AG04450 (cell line): ENCODE measurements at regions not wholly inside any gene's neighbourhood (a gene's known extent, or its start where the extent isn't known, plus 50 kb on each side); places are given as distances from the start of the nearest gene placed in this dataset.

ENCODE experiments used
- CTCF ChIA-PET: fragments of 300-600, 350-600 bp; formaldehyde crosslinking; extraction: SDS; loops from one replicate; lab custom pipeline; 2022; ENCODE audit warnings: antibody characterized with exemption, inconsistent platforms; lab: Charles Lee
- POLR2A ChIA-PET: fragments of 350-600 bp; formaldehyde crosslinking; extraction: SDS; loops from one replicate; lab custom pipeline; 2021; ENCODE audit warnings: antibody characterized with exemption, inconsistent platforms; lab: Yijun Ruan, JAX
- DNase-seq: peaks from one replicate; pipeline ENCODE4 v3.0.0-alpha.2; 2011; ENCODE audit warnings: low read depth, low spot score
- H3K27ac ChIP-seq: one replicate; pipeline ENCODE4 v1.5.1; 2012; ENCODE audit warnings: low read depth, low read length, control low read depth
- H3K27me3 ChIP-seq: one replicate; pipeline ENCODE4 v1.6.0; 2012; ENCODE audit warnings: low read length; ENCODE audit not compliant: control insufficient read depth, insufficient read depth
- H3K4me3 ChIP-seq: 2 replicates; pipeline ENCODE4 v1.5.1; 2011; ENCODE audit warnings: mild to moderate bottlenecking, low read depth, low read length, control low read depth
- H3K9me3 ChIP-seq: 2 replicates; pipeline ENCODE4 v1.5.1; 2012; ENCODE audit warnings: low read length; ENCODE audit not compliant: control insufficient read depth, insufficient read depth
- TF ChIP-seq, protein P1 (sequence below): IDR thresholded peaks from 2 replicates; pipeline ENCODE4 v1.5.1; 2011; ENCODE audit warnings: low read depth, low read length, control low read depth, inconsistent platforms

DNA sequence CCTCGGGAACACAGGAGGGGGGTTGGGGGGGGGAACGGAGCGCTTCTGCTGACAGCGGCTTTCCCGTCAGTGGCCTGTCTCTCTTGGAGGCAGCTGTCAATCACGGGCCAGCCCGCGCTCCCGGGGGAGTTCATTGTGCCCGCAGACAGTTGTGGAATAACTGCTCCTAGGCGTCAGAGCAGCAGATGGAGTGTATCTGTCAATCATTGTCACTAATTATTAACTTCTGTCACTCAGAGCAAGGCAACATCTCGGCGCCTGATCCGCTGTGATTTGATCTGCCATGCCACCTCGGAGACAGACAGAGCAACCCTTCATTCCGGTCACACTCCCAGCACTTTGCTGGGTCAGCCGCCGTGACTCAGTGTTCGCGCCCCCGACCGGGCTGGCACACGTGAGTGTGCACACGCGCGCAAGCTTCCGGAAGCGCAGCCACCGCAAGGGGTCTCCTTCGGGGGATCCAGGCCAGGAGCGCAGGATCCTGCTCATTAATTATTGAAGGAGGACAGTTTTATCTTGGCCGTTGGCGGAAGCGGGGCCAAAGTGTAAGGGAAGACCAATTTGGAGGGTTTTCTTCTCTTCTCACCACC is 75.8 kb downstream of the RRAGC start:
- CTCF ChIA-PET: no interaction called here
- TF ChIP-seq, protein P1, sequence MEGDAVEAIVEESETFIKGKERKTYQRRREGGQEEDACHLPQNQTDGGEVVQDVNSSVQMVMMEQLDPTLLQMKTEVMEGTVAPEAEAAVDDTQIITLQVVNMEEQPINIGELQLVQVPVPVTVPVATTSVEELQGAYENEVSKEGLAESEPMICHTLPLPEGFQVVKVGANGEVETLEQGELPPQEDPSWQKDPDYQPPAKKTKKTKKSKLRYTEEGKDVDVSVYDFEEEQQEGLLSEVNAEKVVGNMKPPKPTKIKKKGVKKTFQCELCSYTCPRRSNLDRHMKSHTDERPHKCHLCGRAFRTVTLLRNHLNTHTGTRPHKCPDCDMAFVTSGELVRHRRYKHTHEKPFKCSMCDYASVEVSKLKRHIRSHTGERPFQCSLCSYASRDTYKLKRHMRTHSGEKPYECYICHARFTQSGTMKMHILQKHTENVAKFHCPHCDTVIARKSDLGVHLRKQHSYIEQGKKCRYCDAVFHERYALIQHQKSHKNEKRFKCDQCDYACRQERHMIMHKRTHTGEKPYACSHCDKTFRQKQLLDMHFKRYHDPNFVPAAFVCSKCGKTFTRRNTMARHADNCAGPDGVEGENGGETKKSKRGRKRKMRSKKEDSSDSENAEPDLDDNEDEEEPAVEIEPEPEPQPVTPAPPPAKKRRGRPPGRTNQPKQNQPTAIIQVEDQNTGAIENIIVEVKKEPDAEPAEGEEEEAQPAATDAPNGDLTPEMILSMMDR: no peak
- no peak overlapping the region for H3K27ac ChIP-seq
- no peaks in the 10 kb centered on the region; the same call in 1 of the 2 replicates for H3K9me3 ChIP-seq
- no peak for DNase-seq
- POLR2A ChIA-PET: no interaction called here
- peaks cover 17% of the 10 kb centered on the region for H3K27me3 ChIP-seq
- H3K4me3 ChIP-seq: no peak overlapping the region

DNA sequence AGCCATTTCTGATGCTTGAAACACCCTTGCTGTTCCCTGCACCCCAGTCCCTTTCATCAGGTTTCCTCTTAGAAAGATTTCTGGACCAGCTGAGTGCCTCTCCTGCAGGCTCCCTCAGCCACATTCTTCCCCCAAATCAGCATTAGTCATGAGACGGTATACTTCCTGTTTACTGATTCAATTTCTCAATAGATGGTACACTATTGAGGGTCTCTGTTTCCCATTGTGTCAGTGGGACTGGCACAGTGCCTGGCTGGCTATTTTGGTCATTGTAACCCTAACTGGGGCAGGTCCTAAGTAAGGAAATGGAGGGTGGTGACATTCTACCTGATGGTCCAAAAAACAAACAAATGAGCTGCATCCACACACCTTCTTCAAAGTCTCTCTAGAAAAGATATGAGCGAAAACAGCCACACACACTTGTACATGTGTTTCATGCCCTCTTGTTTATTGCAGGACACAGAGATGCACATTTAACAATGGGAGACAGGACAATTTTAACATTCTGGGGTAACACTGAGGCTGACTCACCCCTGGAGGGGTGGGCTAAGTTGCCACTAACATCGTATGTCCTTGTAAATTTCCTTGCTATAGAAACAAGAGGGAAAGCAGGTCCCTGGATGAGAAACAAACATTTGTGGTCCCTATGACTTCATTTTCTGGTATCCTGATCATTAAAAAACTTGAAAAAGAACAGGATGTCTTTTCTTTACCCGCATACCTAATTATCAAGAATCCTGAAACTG is 77.5 kb downstream of the RRAGC start:
- H3K9me3 ChIP-seq: no peaks in the 10 kb centered on the region; the same call in 1 of the 2 replicates
- TF ChIP-seq, protein P1: no peak
- DNase-seq: no peak
- no peak overlapping the region for H3K27ac ChIP-seq
- H3K4me3 ChIP-seq: no peak overlapping the region
- ChIA-PET POLR2A (no interaction called here), CTCF (no interaction called here)
- peaks cover 17% of the 10 kb centered on the region for H3K27me3 ChIP-seq

DNA sequence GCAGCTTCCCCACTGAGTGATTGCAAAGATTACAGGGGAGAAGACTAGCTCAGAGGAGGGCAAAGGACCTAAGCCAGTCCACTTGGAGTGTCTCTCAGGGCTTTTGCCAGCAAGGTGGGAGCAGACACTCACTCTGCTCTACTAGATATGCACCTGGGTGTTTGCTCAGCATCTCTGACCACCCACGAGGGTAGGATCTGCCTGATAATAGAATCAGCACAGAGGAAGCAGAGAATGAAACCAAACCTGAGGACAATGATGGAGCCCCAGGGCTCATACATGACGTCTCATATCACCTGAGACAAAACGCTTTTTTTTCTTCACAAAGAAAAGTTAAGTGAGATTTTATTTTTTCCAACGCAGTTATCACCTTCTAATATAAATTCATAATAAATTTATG is 79.4 kb downstream of the RRAGC start:
- ChIA-PET CTCF (no interaction called here), POLR2A (no interaction called here)
- H3K9me3 ChIP-seq: no peaks in the 10 kb centered on the region; the same call in 1 of the 2 replicates
- no peak overlapping the region for H3K4me3 ChIP-seq
- peaks cover 15% of the 10 kb centered on the region for H3K27me3 ChIP-seq
- no peak for DNase-seq
- no peak overlapping the region for H3K27ac ChIP-seq
- TF ChIP-seq, protein P1: no peak

DNA sequence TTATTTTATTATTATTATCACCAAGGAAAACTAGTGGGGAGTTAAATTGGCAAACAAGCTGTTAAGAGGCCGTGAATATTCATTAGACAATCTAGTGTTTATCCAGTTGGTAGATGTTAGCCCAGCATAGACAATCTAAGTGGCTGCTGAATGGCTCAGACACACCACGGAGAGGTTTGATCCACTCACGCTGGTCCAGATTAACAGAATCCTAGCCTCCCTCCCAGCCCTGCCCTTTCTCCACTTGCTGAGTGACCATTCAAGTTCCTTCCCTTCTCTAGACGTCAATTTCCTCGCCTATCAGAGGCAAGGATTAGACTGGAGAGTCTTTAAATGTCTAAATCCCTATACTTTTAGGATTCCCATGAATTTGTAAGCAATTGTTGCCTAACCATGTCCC is 80.1 kb downstream of the RRAGC start:
- POLR2A ChIA-PET: no interaction called here
- Histone ChIP-seq H3K9me3 (no peaks in the 10 kb centered on the region; the same call in 1 of the 2 replicates), H3K27me3 (peaks cover 14% of the 10 kb centered on the region), H3K4me3 (no peak overlapping the region), H3K27ac (no peak overlapping the region)
- no peak for DNase-seq
- CTCF ChIA-PET: no interaction called here
- TF ChIP-seq, protein P1: no peak

DNA sequence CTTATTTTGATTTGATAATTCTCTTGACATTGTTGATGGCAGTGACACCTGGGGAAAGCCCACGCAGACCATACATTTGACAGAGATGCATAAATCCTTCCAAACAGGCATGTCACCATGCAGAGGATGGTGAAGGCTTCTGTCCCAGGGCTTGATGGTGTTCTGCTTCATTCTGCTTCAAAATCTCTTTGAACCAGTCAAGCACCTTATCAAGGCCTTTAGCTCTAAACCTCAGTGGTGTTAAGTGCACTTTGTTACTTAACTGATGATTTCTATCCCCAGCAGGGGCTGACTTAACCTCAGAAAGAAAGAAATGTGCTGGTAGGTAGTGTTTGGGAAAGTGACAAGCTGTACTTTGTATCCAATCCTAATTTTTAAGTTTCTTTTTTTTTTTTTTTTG is 81.1 kb downstream of the RRAGC start:
- no peak overlapping the region for H3K27ac ChIP-seq
- ChIA-PET POLR2A (no interaction called here), CTCF (no interaction called here)
- TF ChIP-seq, protein P1: no peak
- H3K27me3 ChIP-seq: peaks cover 4% of the 10 kb centered on the region
- DNase-seq: no peak
- no peaks in the 10 kb centered on the region for H3K9me3 ChIP-seq
- no peak overlapping the region for H3K4me3 ChIP-seq
